HG03442 (cell line): ENCODE measurements at regions not wholly inside any gene's neighbourhood (a gene's known extent, or its start where the extent isn't known, plus 50 kb on each side); places are given as distances from the start of the nearest gene placed in this dataset.

Experiments
- ATAC-seq: cut with Tn5 transposase; IDR thresholded peaks from one replicate; pipeline ENCODE4 v1.9.1; 2021; ENCODE audit warnings: mild to moderate bottlenecking, moderate library complexity; ENCODE audit not compliant: unreplicated experiment

- ATAC-seq = no peak
Measured at GRCh38 chr15:58269455-58270414, 131.6 kb downstream of the AQP9 start.

- ATAC-seq = no peak
Measured at GRCh38 chr15:58271410-58271809, 133.2 kb downstream of the AQP9 start.

GRCh38 chr15:58273104-58273503 is 134.9 kb downstream of the AQP9 start:
- no peak for ATAC-seq

GRCh38 chr15:58274885-58275284 is 136.7 kb downstream of the AQP9 start:
- ATAC-seq = no peak

- no peak for ATAC-seq
Measured at GRCh38 chr15:58275785-58276184, 137.6 kb downstream of the AQP9 start.

- no peak for ATAC-seq
Measured at GRCh38 chr15:58276924-58277323, 138.7 kb downstream of the AQP9 start.

- ATAC-seq = no peak
Measured at GRCh38 chr15:58277333-58277732, 139.2 kb downstream of the AQP9 start.

- no peak for ATAC-seq
Measured at GRCh38 chr15:58279106-58279505, 140.9 kb downstream of the AQP9 start.

GRCh38 chr15:58279654-58280053 is 141.5 kb downstream of the AQP9 start:
- ATAC-seq = no peak

GRCh38 chr15:58282060-58282708 is 144.0 kb downstream of the AQP9 start:
- no peak for ATAC-seq

GRCh38 chr15:58283302-58283701 is 145.1 kb downstream of the AQP9 start:
- ATAC-seq = no peak

GRCh38 chr15:58284293-58284692 is 146.1 kb downstream of the AQP9 start:
- no peak for ATAC-seq

GRCh38 chr15:58285212-58285920 is 146.4 kb upstream of the LIPC start:
- no peak for ATAC-seq

- ATAC-seq = no peak
Measured at GRCh38 chr15:58285921-58286278, 145.9 kb upstream of the LIPC start.

- ATAC-seq = no peak
Measured at GRCh38 chr15:58286523-58286922, 145.3 kb upstream of the LIPC start.

- no peak for ATAC-seq
Measured at GRCh38 chr15:58287891-58288290, 143.9 kb upstream of the LIPC start.

GRCh38 chr15:58288592-58288991 is 143.2 kb upstream of the LIPC start:
- ATAC-seq = no peak

GRCh38 chr15:58291848-58292247 is 139.9 kb upstream of the LIPC start:
- ATAC-seq = no peak

- ATAC-seq = no peak
Measured at GRCh38 chr15:58292751-58293175, 139.0 kb upstream of the LIPC start.

GRCh38 chr15:58293622-58294550 is 137.9 kb upstream of the LIPC start:
- no peak for ATAC-seq
